BJ (cell line): ENCODE measurements at regions not wholly inside any gene's neighbourhood (a gene's known extent, or its start where the extent isn't known, plus 50 kb on each side); places are given as distances from the start of the nearest gene placed in this dataset.

Experiments
- CTCF ChIA-PET: fragments of 350-600 bp; formaldehyde crosslinking; extraction: SDS; loops from one replicate; lab custom pipeline; 2021; ENCODE audit warnings: antibody characterized with exemption, inconsistent platforms; lab: Yijun Ruan, JAX
- POLR2A ChIA-PET: fragments of 300-600 bp; sonication (Branson Sonifier 250); formaldehyde crosslinking; extraction: SDS; loops from one replicate; lab custom pipeline; 2021; ENCODE audit warnings: antibody characterized with exemption; lab: Charles Lee
- DNase-seq: peaks from one replicate; pipeline ENCODE4 v3.0.0-alpha.2; 2011; ENCODE audit warnings: low read depth
- H3K27me3 ChIP-seq: 2 replicates; pipeline ENCODE4 v1.6.0; 2011; ENCODE audit warnings: low read length; ENCODE audit not compliant: control insufficient read depth, insufficient read depth
- H3K36me3 ChIP-seq: 2 replicates; pipeline ENCODE4 v1.5.1; 2011; ENCODE audit warnings: low read length; ENCODE audit not compliant: control insufficient read depth, insufficient read depth
- H3K4me3 ChIP-seq: 2 replicates; pipeline ENCODE4 v1.5.1; 2011; ENCODE audit warnings: low read depth, mild to moderate bottlenecking, control low read depth, low read length
- CTCF ChIP-seq: IDR thresholded peaks from 2 replicates; pipeline ENCODE4 v1.5.1; 2011; ENCODE audit warnings: low read depth, mild to moderate bottlenecking, control low read depth, inconsistent platforms, low read length, moderate library complexity; ENCODE audit not compliant: insufficient read depth

- CTCF ChIA-PET = interaction anchor here (1.2 kb wide), 1 partner anchor 77 kb away, joined by 3 read pairs; no protein-coding TSS in a partner anchor
- DNase-seq = no peak
Observed at GRCh38 chr11:123330948-123331347, 99.1 kb upstream of the GRAMD1B start.

GRCh38 chr11:123330471-123330870 lies 99.6 kb upstream of the GRAMD1B start:
- Histone ChIP-seq H3K4me3 (no peak overlapping the region), H3K27me3 (peaks cover 2% of the 10 kb centered on the region), H3K36me3 (no peaks in the 10 kb centered on the region)
- TF ChIP-seq CTCF = no peak
- DNase-seq = no peak
- POLR2A ChIA-PET = no interaction called here
- CTCF ChIA-PET = interaction anchor here (0.5 to 1.2 kb wide), 2 partner anchors 60 to 77 kb away, joined by 3 read pairs; no protein-coding TSS in a partner anchor

More at GRCh38 chr11:123330948-123331347, 99.1 kb upstream of the GRAMD1B start:
- no peak overlapping the region for H3K4me3 ChIP-seq
- no peaks in the 10 kb centered on the region for H3K36me3 ChIP-seq
- POLR2A ChIA-PET = no interaction called here
- no peak for TF ChIP-seq CTCF
- peaks cover 2% of the 10 kb centered on the region for H3K27me3 ChIP-seq

- Histone ChIP-seq H3K36me3 (no peaks in the 10 kb centered on the region), H3K4me3 (no peak overlapping the region), H3K27me3 (peaks cover 2% of the 10 kb centered on the region)
- CTCF ChIA-PET = interaction anchor here (0.5 to 1.2 kb wide), 2 partner anchors 61 to 78 kb away, joined by 3 read pairs; no protein-coding TSS in a partner anchor
- DNase-seq = no peak
- POLR2A ChIA-PET = no interaction called here
- no peak for TF ChIP-seq CTCF
Observed at GRCh38 chr11:123330071-123330470, 100.0 kb upstream of the GRAMD1B start.

DNA sequence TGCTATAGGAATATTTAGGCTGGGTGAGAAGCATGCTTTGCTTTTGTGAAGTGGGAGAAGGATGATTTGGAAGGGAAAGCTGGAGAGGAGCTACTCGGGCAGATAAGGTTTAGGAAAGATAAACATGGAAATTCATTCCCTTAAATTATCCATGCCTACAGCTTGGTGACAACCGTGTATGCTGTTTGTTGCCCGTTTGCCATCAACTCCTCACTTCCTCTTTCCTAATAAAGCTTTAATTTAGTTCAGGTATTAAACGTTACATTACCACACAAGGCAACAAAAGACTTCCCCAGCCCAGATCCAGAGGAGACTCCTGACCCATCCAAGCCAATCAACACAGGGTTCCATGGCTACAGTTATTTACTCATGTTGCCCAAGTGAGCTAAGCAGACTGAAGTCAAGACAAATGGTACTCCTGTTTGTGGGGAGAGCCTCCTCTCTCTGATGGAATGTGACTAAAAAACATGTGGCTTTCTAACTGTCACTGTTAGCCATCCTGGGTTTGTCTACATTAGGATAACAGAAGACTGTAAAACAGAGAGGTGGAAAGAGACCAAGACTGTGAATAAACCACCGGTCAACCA lies 101.7 kb upstream of the GRAMD1B start:
- no peak for DNase-seq
- POLR2A ChIA-PET = no interaction called here
- no peak for TF ChIP-seq CTCF
- Histone ChIP-seq H3K27me3 (peaks cover 7% of the 10 kb centered on the region; the same call in 1 of the 2 replicates), H3K36me3 (no peaks in the 10 kb centered on the region), H3K4me3 (no peak overlapping the region)
- CTCF ChIA-PET = interaction anchor here (0.7 to 1.2 kb wide), 3 partner anchors 9 to 26 kb away, joined by 3 to 4 read pairs (median 4); no protein-coding TSS in a partner anchor

- ChIA-PET CTCF (no interaction called here), POLR2A (no interaction called here)
- no peaks in the 10 kb centered on the region for H3K36me3 ChIP-seq
- H3K4me3 ChIP-seq = no peak overlapping the region
- peaks cover 9% of the 10 kb centered on the region for H3K27me3 ChIP-seq
- no peak for TF ChIP-seq CTCF
- no peak for DNase-seq
Observed at GRCh38 chr11:123325533-123325932, 104.5 kb upstream of the GRAMD1B start.
